NCI-H2029 treated with DMSO at 0.1 percent for 48 hours (cell line): ENCODE measurements at regions not wholly inside any gene's neighbourhood (a gene's known extent, or its start where the extent isn't known, plus 50 kb on each side); places are given as distances from the start of the nearest gene placed in this dataset.
A peak's percentile ranks its signal among the peaks of the same experiment; 100 is the strongest.
"Not testable (repeated sequence)": the region's sequence is repeated elsewhere in the genome, so short reads cannot be mapped to it uniquely, and the experiment has no call there.

Experiments used
- DNase-seq: peaks from one replicate; lab custom pipeline; 2025; lab: John Stamatoyannopoulos, UW

GRCh38 chr11:114938799-114939198, 260.5 kb downstream of the NXPE2 start:
- no peak for DNase-seq

GRCh38 chr11:114942207-114942606, 263.9 kb downstream of the NXPE2 start:
- no peak for DNase-seq

- no peak for DNase-seq
Observed at GRCh38 chr11:114949614-114950351, 271.5 kb downstream of the NXPE2 start.

GRCh38 chr11:114953039-114953438, 274.7 kb downstream of the NXPE2 start:
- no peak for DNase-seq

GRCh38 chr11:114955923-114956322, 277.6 kb downstream of the NXPE2 start:
- no peak for DNase-seq

GRCh38 chr11:114956566-114956965, 278.2 kb downstream of the NXPE2 start:
- no peak for DNase-seq

- DNase-seq = no peak
Observed at GRCh38 chr11:114959953-114960505, 281.7 kb downstream of the NXPE2 start.

- not testable (repeated sequence) for DNase-seq
Observed at GRCh38 chr11:114960819-114961218, 282.5 kb downstream of the NXPE2 start.

- peak; percentile 29 for DNase-seq
Observed at GRCh38 chr11:114964676-114965214, 286.4 kb downstream of the NXPE2 start.

GRCh38 chr11:114970927-114971645, 292.8 kb downstream of the NXPE2 start:
- DNase-seq = no peak

GRCh38 chr11:114972105-114972504, 293.8 kb downstream of the NXPE2 start:
- no peak for DNase-seq

GRCh38 chr11:114977651-114978050, 299.3 kb downstream of the NXPE2 start:
- no peak for DNase-seq

- DNase-seq = no peak
Observed at GRCh38 chr11:114982141-114982540, 303.8 kb downstream of the NXPE2 start.

- DNase-seq = no peak
Observed at GRCh38 chr11:114984611-114985163, 306.4 kb downstream of the NXPE2 start.

- DNase-seq = no peak
Observed at GRCh38 chr11:114986365-114986764, 308.0 kb downstream of the NXPE2 start.

- DNase-seq = no peak
Observed at GRCh38 chr11:114987186-114987760, 308.9 kb downstream of the NXPE2 start.

GRCh38 chr11:114988644-114989043, 310.3 kb downstream of the NXPE2 start:
- DNase-seq = no peak

- no peak for DNase-seq
Observed at GRCh38 chr11:114989536-114989935, 311.2 kb downstream of the NXPE2 start.

- DNase-seq = no peak
Observed at GRCh38 chr11:115005663-115006062, 327.3 kb downstream of the NXPE2 start.

- DNase-seq = no peak
Observed at GRCh38 chr11:115007851-115008250, 329.5 kb downstream of the NXPE2 start.

- DNase-seq = no peak
Observed at GRCh38 chr11:115008799-115009198, 330.5 kb downstream of the NXPE2 start.

GRCh38 chr11:115017529-115017928, 339.2 kb downstream of the NXPE2 start:
- DNase-seq = no peak
